Cardiac muscle cell (in vitro differentiated cells and primary cell): ENCODE measurements at regions not wholly inside any gene's neighbourhood (a gene's known extent, or its start where the extent isn't known, plus 50 kb on each side); places are given as distances from the start of the nearest gene placed in this dataset.

ENCODE experiments used
- DNase-seq, 2 donors: peaks; one replicate each; pipeline versions ENCODE4 v3.0.0 to v3.0.0-alpha.2; 2010 to 2017; ENCODE audit warnings: low read depth in 1 of 2, low spot score in 1 of 2
- H3K27ac ChIP-seq: fragments of 200-600 bp; sonication (generic); 2 replicates; pipeline ENCODE4 v1.5.1; 2016
- H3K27me3 ChIP-seq: fragments of 200-600 bp; sonication (generic); 2 replicates; pipeline ENCODE4 v1.6.0; 2016; ENCODE audit warnings: control low read depth
- H3K36me3 ChIP-seq: fragments of 200-600 bp; sonication (generic); 2 replicates; pipeline ENCODE4 v1.5.1; 2016; ENCODE audit warnings: control low read depth
- H3K4me1 ChIP-seq: fragments of 200-600 bp; sonication (generic); 2 replicates; pipeline ENCODE4 v1.8.1; 2017; ENCODE audit warnings: low read depth, mild to moderate bottlenecking, mixed run types
- H3K4me3 ChIP-seq: fragments of 200-600 bp; sonication (generic); 2 replicates; pipeline ENCODE4 v1.5.1; 2016; ENCODE audit warnings: mild to moderate bottlenecking
- H3K9me3 ChIP-seq: fragments of 200-600 bp; sonication (generic); 2 replicates; pipeline ENCODE4 v1.5.1; 2017; ENCODE audit warnings: low read depth, mild to moderate bottlenecking, control low read depth
- CTCF ChIP-seq: IDR thresholded peaks from 2 replicates; pipeline ENCODE4 v1.5.1; 2012; ENCODE audit warnings: low read depth, mild to moderate bottlenecking, low read length

GRCh38 chr18:59044855-59045254 is 94.8 kb upstream of the SEC11C start:
- Histone ChIP-seq H3K27ac (no peak overlapping the region), H3K36me3 (no peaks in the 10 kb centered on the region), H3K4me1 (peaks cover 3% of the 10 kb centered on the region), H3K9me3 (no peaks in the 10 kb centered on the region), H3K4me3 (no peak overlapping the region), H3K27me3 (no peaks in the 10 kb centered on the region)
- DNase-seq = no peak
- TF ChIP-seq CTCF = no peak

DNA sequence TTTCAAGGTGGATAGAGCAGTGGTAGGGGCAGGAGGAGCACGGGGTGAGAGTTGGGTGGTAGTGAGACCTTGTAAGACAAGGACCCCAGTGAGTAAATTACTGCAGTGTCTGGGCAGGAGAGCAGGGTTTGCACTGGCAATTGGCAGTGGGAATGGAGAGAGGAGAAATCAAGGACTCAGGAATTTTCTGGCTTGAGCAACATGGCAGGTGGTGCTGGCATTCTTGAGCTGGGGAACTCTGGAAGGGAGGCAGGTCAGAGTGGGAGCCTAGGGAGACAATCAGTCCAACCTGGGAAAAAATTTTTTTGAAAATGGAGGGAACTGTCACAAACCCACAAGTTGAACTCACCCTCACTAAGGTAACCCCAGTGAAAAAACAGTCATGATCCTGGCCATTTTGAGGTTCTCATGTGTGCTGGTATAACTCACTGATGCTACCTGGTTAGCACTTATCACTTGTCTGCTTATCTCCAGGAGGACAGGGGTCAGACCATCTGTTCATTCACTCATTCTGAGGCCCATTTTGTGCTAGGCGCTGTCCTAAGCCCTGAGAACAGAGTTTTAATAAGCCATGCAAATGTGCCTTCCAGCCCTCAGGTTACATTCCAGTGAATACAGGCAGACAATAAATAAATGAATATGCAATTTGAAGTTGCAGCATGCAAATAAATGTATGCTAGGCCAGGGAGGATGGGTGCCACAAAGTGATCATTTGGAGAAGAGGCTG is 92.2 kb upstream of the SEC11C start:
- Histone ChIP-seq H3K4me1 (peaks cover 3% of the 10 kb centered on the region), H3K27me3 (no peaks in the 10 kb centered on the region), H3K27ac (no peak overlapping the region), H3K4me3 (no peak overlapping the region), H3K9me3 (no peaks in the 10 kb centered on the region), H3K36me3 (no peaks in the 10 kb centered on the region)
- TF ChIP-seq CTCF = no peak
- no peak for DNase-seq

DNA sequence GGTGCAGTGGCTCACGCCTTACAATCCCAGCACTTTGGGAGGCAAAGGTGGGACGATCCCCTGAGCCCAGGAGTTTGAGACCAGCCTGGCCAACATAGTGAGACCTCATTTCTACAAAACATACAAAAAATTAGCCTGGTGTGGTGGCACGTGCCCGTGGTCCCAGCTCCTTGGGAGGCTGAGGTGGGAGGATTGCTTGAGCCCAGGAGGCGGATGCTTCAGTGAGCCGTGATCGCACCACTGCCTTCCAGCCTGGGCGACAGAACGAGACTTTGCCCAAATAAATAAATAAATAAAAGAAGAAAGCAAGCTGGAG is 91.7 kb upstream of the SEC11C start:
- H3K36me3 ChIP-seq = no peaks in the 10 kb centered on the region
- peaks cover 3% of the 10 kb centered on the region for H3K4me1 ChIP-seq
- no peaks in the 10 kb centered on the region for H3K27me3 ChIP-seq
- no peak overlapping the region for H3K27ac ChIP-seq
- no peaks in the 10 kb centered on the region for H3K9me3 ChIP-seq
- TF ChIP-seq CTCF = no peak
- no peak overlapping the region for H3K4me3 ChIP-seq
- no peak for DNase-seq

- Histone ChIP-seq H3K9me3 (no peaks in the 10 kb centered on the region), H3K27me3 (no peaks in the 10 kb centered on the region), H3K36me3 (no peaks in the 10 kb centered on the region), H3K27ac (no peak overlapping the region), H3K4me3 (no peak overlapping the region), H3K4me1 (peaks cover 3% of the 10 kb centered on the region)
- no peak for TF ChIP-seq CTCF
- DNase-seq = no peak
Observed at GRCh38 chr18:59048378-59048777, 91.3 kb upstream of the SEC11C start.

DNA sequence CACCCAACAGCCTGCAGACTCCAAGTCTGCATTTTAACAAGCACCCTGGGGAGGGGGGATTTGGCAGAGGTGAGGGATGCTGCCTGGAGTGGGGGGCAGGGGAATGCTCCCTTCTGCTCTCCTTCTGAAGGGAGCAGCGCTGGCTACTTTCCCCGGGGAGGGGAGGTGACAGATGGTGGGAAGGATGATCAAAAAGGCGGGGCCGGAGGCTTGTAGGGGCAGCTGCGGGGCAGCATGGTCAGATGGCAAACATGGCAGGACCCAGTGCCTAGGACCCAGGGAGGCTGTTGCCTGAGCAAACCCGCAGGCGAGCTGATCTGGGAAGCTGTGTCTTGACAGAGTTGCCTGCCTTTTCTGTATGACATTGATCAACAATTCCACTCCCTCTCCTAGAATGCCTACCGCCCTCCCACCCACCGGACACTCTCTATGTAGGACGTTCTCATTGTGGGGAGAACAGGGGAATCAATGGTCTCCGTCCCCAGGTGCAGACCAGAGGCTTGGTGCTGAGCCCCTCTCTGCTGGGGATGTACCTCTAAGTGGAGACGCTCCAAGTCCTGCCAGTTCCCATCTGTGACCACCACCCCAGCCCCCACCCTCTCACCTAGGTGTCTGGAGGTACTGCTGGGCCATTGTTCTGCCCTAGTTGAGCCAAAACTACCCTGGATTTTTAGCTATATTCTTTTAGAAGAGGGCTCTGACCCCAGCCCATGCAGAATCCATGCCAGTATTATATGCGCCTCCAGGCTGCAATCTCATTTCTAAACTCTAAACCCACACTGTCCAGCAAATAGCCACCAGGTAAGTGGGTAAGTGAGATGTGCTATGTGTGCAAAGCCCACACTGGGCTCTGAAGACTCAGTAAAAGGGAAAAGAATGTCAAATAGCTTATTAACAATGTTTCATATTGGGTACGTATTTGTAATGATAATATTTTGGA is 89.7 kb upstream of the SEC11C start:
- Histone ChIP-seq H3K36me3 (no peaks in the 10 kb centered on the region), H3K4me3 (no peak overlapping the region), H3K9me3 (no peaks in the 10 kb centered on the region), H3K4me1 (peaks cover 3% of the 10 kb centered on the region), H3K27me3 (no peaks in the 10 kb centered on the region), H3K27ac (no peak overlapping the region)
- no peak for DNase-seq
- TF ChIP-seq CTCF = no peak
